SH-SY5Y (cell line): ENCODE measurements at regions not wholly inside any gene's neighbourhood (a gene's known extent, or its start where the extent isn't known, plus 50 kb on each side); places are given as distances from the start of the nearest gene placed in this dataset.

ENCODE experiments used
- GATA2 ChIP-seq: IDR thresholded peaks from 2 replicates; pipeline ENCODE4 v1.6.1; 2011; ENCODE audit warnings: mild to moderate bottlenecking, low read depth, low read length
- GATA3 ChIP-seq: IDR thresholded peaks from 2 replicates; pipeline ENCODE4 v1.6.1; 2011; ENCODE audit warnings: low read depth, mild to moderate bottlenecking, low read length, moderate library complexity

DNA sequence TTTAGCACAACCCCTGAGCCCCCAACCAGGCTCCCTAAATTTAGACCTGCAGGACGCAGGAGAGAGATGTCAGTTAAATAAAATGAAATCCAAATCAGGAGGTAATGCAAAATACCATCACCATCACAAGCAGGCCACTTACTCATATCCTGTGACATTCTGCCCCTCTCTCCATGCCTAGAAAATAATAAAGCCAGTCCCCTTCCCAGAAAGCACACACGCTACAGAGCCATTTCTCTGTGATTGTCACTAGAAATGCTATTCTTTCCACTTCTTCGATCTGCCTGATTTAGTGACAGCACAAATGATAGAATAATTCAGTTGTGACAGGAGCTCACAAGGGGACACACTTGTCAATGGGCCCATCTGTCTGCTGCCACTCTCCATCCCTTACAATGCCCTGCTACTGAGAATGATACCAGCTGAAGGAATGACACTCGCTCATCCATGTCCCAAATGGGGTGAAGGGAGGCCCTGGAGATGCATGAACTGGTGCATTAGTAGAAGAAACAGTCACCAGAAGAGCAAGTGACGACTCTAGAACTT lies 272.1 kb downstream of the SP3 start:
- TF ChIP-seq GATA3 (no peak), GATA2 (no peak)
